ENCODE measurements at regions not wholly inside any gene's neighbourhood (a gene's known extent, or its start where the extent isn't known, plus 50 kb on each side); places are given as distances from the start of the nearest gene placed in this dataset.

- H3K4me3 ChIP-seq = no peak overlapping the region
- no peak overlapping the region for H3K4me2 ChIP-seq
- H2AFZ ChIP-seq = no peak overlapping the region
- no peaks in the 10 kb centered on the region for H4K20me1 ChIP-seq (ENCODE audit: insufficient read depth)
- no peaks in the 10 kb centered on the region for H3K9me2 ChIP-seq (ENCODE audit: insufficient read depth)
- H3K27ac ChIP-seq = no peak overlapping the region
- no TSS peak for BruUV-seq (replicated peaks)
- no peaks in the 10 kb centered on the region for H3K4me1 ChIP-seq (replicated peaks; ENCODE audit: insufficient read depth)
- H3K27me3 ChIP-seq (ENCODE audit: insufficient read depth, low read depth) = no peaks in the 10 kb centered on the region
- ChIA-PET CTCF (no interaction called here), POLR2A (ENCODE audit: unreplicated experiment) (no interaction called here)
- no peak for TF ChIP-seq CTCF (conservative IDR thresholded peaks at IDR 0.05)
- TF ChIP-seq EZH2 (IDR thresholded peaks at IDR 0.05; ENCODE audit: low read depth) = no peak
- DNase-seq = no peak
- intact Hi-C loops (cut with micrococcal nuclease; ENCODE audit: unreplicated experiment) = no loop called here
- no peaks in the 10 kb centered on the region for H3F3A ChIP-seq (ENCODE audit: insufficient read depth, low read depth)
- no peaks in the 10 kb centered on the region for H3K36me3 ChIP-seq (ENCODE audit: low read depth)
- no peaks in the 10 kb centered on the region for H3K79me2 ChIP-seq (ENCODE audit: low read depth)
- no peaks in the 10 kb centered on the region for H3K9me3 ChIP-seq (ENCODE audit: insufficient read depth, low read depth)
Measured at GRCh38 chr12:71303199-71303598, 136.4 kb upstream of the LGR5 start.

GRCh38 chr12:71300772-71301675, 138.6 kb upstream of the LGR5 start:
- Histone ChIP-seq H3K9me2 (ENCODE audit: insufficient read depth) (no peaks in the 10 kb centered on the region), H3K4me1 (replicated peaks; ENCODE audit: insufficient read depth) (no peaks in the 10 kb centered on the region), H3K79me2 (ENCODE audit: low read depth) (no peaks in the 10 kb centered on the region), H3K9me3 (ENCODE audit: insufficient read depth, low read depth) (no peaks in the 10 kb centered on the region), H3K4me2 (no peak overlapping the region), H4K20me1 (ENCODE audit: insufficient read depth) (no peaks in the 10 kb centered on the region), H3K36me3 (ENCODE audit: low read depth) (no peaks in the 10 kb centered on the region), H3K27me3 (ENCODE audit: insufficient read depth, low read depth) (no peaks in the 10 kb centered on the region), H3F3A (ENCODE audit: insufficient read depth, low read depth) (no peaks in the 10 kb centered on the region), H3K27ac (no peak overlapping the region), H2AFZ (no peak overlapping the region), H3K4me3 (no peak overlapping the region)
- no peak for TF ChIP-seq EZH2 (IDR thresholded peaks at IDR 0.05; ENCODE audit: low read depth)
- no peak for TF ChIP-seq CTCF (conservative IDR thresholded peaks at IDR 0.05)
- ChIA-PET CTCF (no interaction called here), POLR2A (ENCODE audit: unreplicated experiment) (no interaction called here)
- no TSS peak for BruUV-seq (replicated peaks)
- intact Hi-C loops (cut with micrococcal nuclease; ENCODE audit: unreplicated experiment) = no loop called here
- DNase-seq = no peak

GRCh38 chr12:71299541-71300376, 139.8 kb upstream of the LGR5 start:
- no peak for DNase-seq

More at GRCh38 chr12:71299541-71300376, 139.8 kb upstream of the LGR5 start:
- no peak overlapping the region for H3K27ac ChIP-seq
- no peak overlapping the region for H3K4me3 ChIP-seq
- H2AFZ ChIP-seq = no peak overlapping the region
- no peaks in the 10 kb centered on the region for H3K79me2 ChIP-seq (ENCODE audit: low read depth)
- H3K27me3 ChIP-seq (ENCODE audit: insufficient read depth, low read depth) = no peaks in the 10 kb centered on the region
- CTCF ChIA-PET = no interaction called here
- H3K36me3 ChIP-seq (ENCODE audit: low read depth) = no peaks in the 10 kb centered on the region
- H3K9me2 ChIP-seq (ENCODE audit: insufficient read depth) = no peaks in the 10 kb centered on the region
- no peaks in the 10 kb centered on the region for H4K20me1 ChIP-seq (ENCODE audit: insufficient read depth)
- no peak overlapping the region for H3K4me2 ChIP-seq
- intact Hi-C loops (cut with micrococcal nuclease; ENCODE audit: unreplicated experiment) = no loop called here
- H3K4me1 ChIP-seq (replicated peaks; ENCODE audit: insufficient read depth) = no peaks in the 10 kb centered on the region
- H3K9me3 ChIP-seq (ENCODE audit: insufficient read depth, low read depth) = no peaks in the 10 kb centered on the region
- POLR2A ChIA-PET (ENCODE audit: unreplicated experiment) = no interaction called here
- TF ChIP-seq EZH2 (IDR thresholded peaks at IDR 0.05; ENCODE audit: low read depth) = no peak
- no peak for TF ChIP-seq CTCF (conservative IDR thresholded peaks at IDR 0.05)
- no peaks in the 10 kb centered on the region for H3F3A ChIP-seq (ENCODE audit: insufficient read depth, low read depth)
- no TSS peak for BruUV-seq (replicated peaks)

Data from PC-9 (cell line).